Ammon's horn (tissue), 1 donor: ENCODE measurements at regions not wholly inside any gene's neighbourhood (a gene's known extent, or its start where the extent isn't known, plus 50 kb on each side); places are given as distances from the start of the nearest gene placed in this dataset.

Experiments used
- DNase-seq: peaks from one replicate; pipeline ENCODE4 v3.0.0-alpha.2; 2016; ENCODE audit warnings: low spot score

GRCh38 chr12:24759155-24759554, 189.7 kb downstream of the BCAT1 start:
- no peak for DNase-seq

GRCh38 chr12:24756479-24757024, 192.3 kb downstream of the BCAT1 start:
- no peak for DNase-seq

- DNase-seq, result no peak
These were observed 193.9 kb downstream of the BCAT1 start for GRCh38 chr12:24754690-24755638.

- DNase-seq, result no peak
These were observed 196.0 kb downstream of the BCAT1 start for GRCh38 chr12:24752763-24753462.

- no peak for DNase-seq
These were observed 197.7 kb downstream of the BCAT1 start for GRCh38 chr12:24751181-24751580.

- DNase-seq, result no peak
These were observed 198.6 kb downstream of the BCAT1 start for GRCh38 chr12:24750263-24750662.

GRCh38 chr12:24749171-24749570, 199.7 kb downstream of the BCAT1 start:
- DNase-seq, result no peak

- no peak for DNase-seq
These were observed 200.6 kb downstream of the BCAT1 start for GRCh38 chr12:24748326-24748725.

- no peak for DNase-seq
These were observed 202.0 kb downstream of the BCAT1 start for GRCh38 chr12:24746864-24747263.

- no peak for DNase-seq
These were observed 202.8 kb downstream of the BCAT1 start for GRCh38 chr12:24746006-24746671.

- DNase-seq, result no peak
These were observed 204.7 kb downstream of the BCAT1 start for GRCh38 chr12:24743941-24744793.

GRCh38 chr12:24742378-24742777, 206.5 kb downstream of the BCAT1 start:
- peak; percentile 72 for DNase-seq

- no peak for DNase-seq
These were observed 207.7 kb downstream of the BCAT1 start for GRCh38 chr12:24741216-24741615.

- DNase-seq, result no peak
These were observed 209.7 kb downstream of the BCAT1 start for GRCh38 chr12:24739106-24739779.

- DNase-seq, result no peak
These were observed 210.5 kb downstream of the BCAT1 start for GRCh38 chr12:24738441-24738840.

- no peak for DNase-seq
These were observed 217.3 kb downstream of the BCAT1 start for GRCh38 chr12:24731596-24731995.

GRCh38 chr12:24730489-24730896, 218.4 kb downstream of the BCAT1 start:
- no peak for DNase-seq

- DNase-seq, result no peak
These were observed 220.1 kb downstream of the BCAT1 start for GRCh38 chr12:24728826-24729225.

- peak; percentile 43 for DNase-seq
These were observed 220.5 kb downstream of the BCAT1 start for GRCh38 chr12:24728366-24728765.

- no peak for DNase-seq
These were observed 223.3 kb downstream of the BCAT1 start for GRCh38 chr12:24725616-24726015.

GRCh38 chr12:24724814-24725213, 224.1 kb downstream of the BCAT1 start:
- DNase-seq, result no peak
